H9 (cell line): ENCODE measurements at regions not wholly inside any gene's neighbourhood (a gene's known extent, or its start where the extent isn't known, plus 50 kb on each side); places are given as distances from the start of the nearest gene placed in this dataset.

Experiments used
- DNase-seq: peaks from one replicate; pipeline ENCODE4 v3.0.0-alpha.2; 2017
- H2AFZ ChIP-seq: one replicate; pipeline ENCODE4 v1.6.1; 2013; ENCODE audit warnings: mild to moderate bottlenecking, low read length, control low read depth, moderate library complexity
- H2AK5ac ChIP-seq: 2 replicates; pipeline ENCODE4 v1.6.1; 2013; ENCODE audit warnings: low read length, control low read depth, mixed read lengths; ENCODE audit not compliant: insufficient read length
- H2BK120ac ChIP-seq: one replicate; pipeline ENCODE4 v1.6.1; 2013; ENCODE audit warnings: low read depth, mild to moderate bottlenecking, low read length, control low read depth, inconsistent platforms; ENCODE audit not compliant: poor library complexity, severe bottlenecking
- H2BK12ac ChIP-seq: 2 replicates; pipeline ENCODE4 v1.6.1; 2013; ENCODE audit warnings: low read length, control low read depth, mixed read lengths, low read depth; ENCODE audit not compliant: insufficient read length
- H2BK15ac ChIP-seq: 2 replicates; pipeline ENCODE4 v1.6.1; 2013; ENCODE audit warnings: low read depth, low read length, control low read depth
- H2BK20ac ChIP-seq: one replicate; pipeline ENCODE4 v1.6.1; 2013; ENCODE audit warnings: low read depth, mild to moderate bottlenecking, low read length, control low read depth, inconsistent platforms; ENCODE audit not compliant: poor library complexity, severe bottlenecking
- H2BK5ac ChIP-seq: 2 replicates; pipeline ENCODE4 v1.6.1; 2013; ENCODE audit warnings: low read length, control low read depth, mixed read lengths; ENCODE audit not compliant: insufficient read length
- H3K14ac ChIP-seq: 2 replicates; pipeline ENCODE4 v1.6.1; 2013; ENCODE audit warnings: low read length, control low read depth; ENCODE audit not compliant: insufficient read depth
- H3K18ac ChIP-seq: 2 replicates; pipeline ENCODE4 v1.6.1; 2013; ENCODE audit warnings: low read depth, mild to moderate bottlenecking, mixed read lengths, low read length, control low read depth; ENCODE audit not compliant: insufficient read length
- H3K23ac ChIP-seq: 2 replicates; pipeline ENCODE4 v1.6.1; 2013; ENCODE audit warnings: low read length, control low read depth, mixed read lengths, low read depth; ENCODE audit not compliant: insufficient read length
- H3K23me2 ChIP-seq: 2 replicates; pipeline ENCODE4 v1.6.1; 2013; ENCODE audit warnings: low read depth, mild to moderate bottlenecking, mixed read lengths, low read length, control low read depth; ENCODE audit not compliant: insufficient read length, poor library complexity, severe bottlenecking
- H3K27ac ChIP-seq: 2 replicates; pipeline ENCODE4 v1.5.1; 2013; ENCODE audit warnings: low read length, control low read depth, mixed read lengths, low read depth; ENCODE audit not compliant: insufficient read length
- H3K27me3 ChIP-seq: 2 replicates; pipeline ENCODE4 v1.6.1; 2013; ENCODE audit warnings: low read length, control low read depth, inconsistent platforms; ENCODE audit not compliant: insufficient read depth
- H3K4ac ChIP-seq: 2 replicates; pipeline ENCODE4 v1.6.1; 2013; ENCODE audit warnings: low read depth, mild to moderate bottlenecking, control low read depth, inconsistent platforms, low read length, moderate library complexity
- H3K4me1 ChIP-seq: 2 replicates; pipeline ENCODE4 v1.6.1; 2013; ENCODE audit warnings: low read length, control low read depth, inconsistent platforms; ENCODE audit not compliant: insufficient read depth
- H3K4me2 ChIP-seq: 2 replicates; pipeline ENCODE4 v1.6.1; 2013; ENCODE audit warnings: low read length, control low read depth, mixed read lengths; ENCODE audit not compliant: insufficient read length, insufficient read depth
- H3K56ac ChIP-seq: 2 replicates; pipeline ENCODE4 v1.6.1; 2013; ENCODE audit warnings: low read depth, mild to moderate bottlenecking, mixed read lengths, low read length, control low read depth; ENCODE audit not compliant: insufficient read length
- H3K79me1 ChIP-seq: 2 replicates; pipeline ENCODE4 v1.6.1; 2013; ENCODE audit warnings: low read depth, mild to moderate bottlenecking, moderate library complexity, low read length, control low read depth, inconsistent platforms; ENCODE audit not compliant: insufficient read depth, poor library complexity, severe bottlenecking
- H3K79me2 ChIP-seq: 2 replicates; pipeline ENCODE4 v1.6.1; 2013; ENCODE audit warnings: low read length, control low read depth, inconsistent platforms; ENCODE audit not compliant: insufficient read depth
- H3K9ac ChIP-seq: 2 replicates; pipeline ENCODE4 v1.6.1; 2013; ENCODE audit warnings: low read length, control low read depth, mixed read lengths; ENCODE audit not compliant: insufficient read length; ENCODE audit errors: extremely low read depth
- H3K9me3 ChIP-seq: one replicate; pipeline ENCODE4 v1.6.1; 2013; ENCODE audit warnings: low read depth, low read length, inconsistent platforms; ENCODE audit not compliant: control insufficient read depth
- H3T11ph ChIP-seq: one replicate; pipeline ENCODE4 v1.6.1; 2013; ENCODE audit warnings: mild to moderate bottlenecking, low read length, control low read depth, inconsistent platforms
- H4K20me1 ChIP-seq: one replicate; pipeline ENCODE4 v1.6.1; 2013; ENCODE audit not compliant: control insufficient read depth, insufficient read length, insufficient read depth
- H4K5ac ChIP-seq: 2 replicates; pipeline ENCODE4 v1.6.1; 2013; ENCODE audit warnings: low read depth, mild to moderate bottlenecking, mixed read lengths, low read length, control low read depth; ENCODE audit not compliant: insufficient read length
- H4K8ac ChIP-seq: replicated peaks from 2 replicates; pipeline ENCODE4 v1.6.1; 2013; ENCODE audit warnings: low read length, control low read depth, mixed read lengths, low read depth; ENCODE audit not compliant: insufficient read length
- H4K91ac ChIP-seq: 2 replicates; pipeline ENCODE4 v1.6.1; 2013; ENCODE audit warnings: low read depth, mild to moderate bottlenecking, moderate library complexity, mixed read lengths, low read length, control low read depth; ENCODE audit not compliant: insufficient read length
- H3K27ac Mint-ChIP-seq, 3 experiments: 2 replicates in 2 of 3; 3 replicates in 1 of 3; pipeline ENCODE4 v1.8.0; 2020 to 2021; ENCODE audit warnings: mixed read lengths in 3 of 3, mild to moderate bottlenecking in 1 of 3, moderate library complexity in 1 of 3
- H3K27me3 Mint-ChIP-seq: 2 replicates; pipeline ENCODE4 v1.8.0; 2021; ENCODE audit warnings: low read depth, mild to moderate bottlenecking, moderate library complexity, mixed read lengths
- H3K36me3 Mint-ChIP-seq, 3 experiments: 2 replicates in 2 of 3; 3 replicates in 1 of 3; pipeline ENCODE4 v1.8.0; 2020 to 2021; ENCODE audit warnings: low read depth in 3 of 3, mixed read lengths in 3 of 3; ENCODE audit not compliant: insufficient read depth in 1 of 3
- H3K4me1 Mint-ChIP-seq, 2 experiments: 2 replicates each; pipeline ENCODE4 v1.8.0; 2020; ENCODE audit warnings: mixed read lengths in 2 of 2
- H3K4me3 Mint-ChIP-seq, 2 experiments: 2 replicates in 1 of 2; 3 replicates in 1 of 2; pipeline ENCODE4 v1.8.0; 2020 to 2021; ENCODE audit warnings: mild to moderate bottlenecking in 2 of 2, mixed read lengths in 2 of 2, moderate library complexity in 1 of 2
- H3K9me3 Mint-ChIP-seq, 2 experiments: 2 replicates in 1 of 2; 3 replicates in 1 of 2; pipeline ENCODE4 v1.8.0; 2020; ENCODE audit warnings: mild to moderate bottlenecking in 2 of 2, mixed read lengths in 2 of 2, moderate library complexity in 1 of 2
- WGBS: extraction: QIAGEN DNeasy Blood & Tissue Kit; methylation state at CpG from one replicate; pipeline ENCODE4 v1.1.7; 2013; ENCODE audit warnings: missing lambda C conversion rate, low lambda C conversion rate, mixed read lengths; ENCODE audit not compliant: insufficient read length; ENCODE audit errors: extremely low coverage; 5-methylcytosine and 5-hydroxymethylcytosine counted together
- TF ChIP-seq, protein P1 (sequence below): fragments of 200-600 bp; sonication (generic); conservative IDR thresholded peaks from 3 replicates; pipeline ENCODE4 v1.8.0; 2021; ENCODE audit warnings: antibody characterized with exemption, mild to moderate bottlenecking

DNA sequence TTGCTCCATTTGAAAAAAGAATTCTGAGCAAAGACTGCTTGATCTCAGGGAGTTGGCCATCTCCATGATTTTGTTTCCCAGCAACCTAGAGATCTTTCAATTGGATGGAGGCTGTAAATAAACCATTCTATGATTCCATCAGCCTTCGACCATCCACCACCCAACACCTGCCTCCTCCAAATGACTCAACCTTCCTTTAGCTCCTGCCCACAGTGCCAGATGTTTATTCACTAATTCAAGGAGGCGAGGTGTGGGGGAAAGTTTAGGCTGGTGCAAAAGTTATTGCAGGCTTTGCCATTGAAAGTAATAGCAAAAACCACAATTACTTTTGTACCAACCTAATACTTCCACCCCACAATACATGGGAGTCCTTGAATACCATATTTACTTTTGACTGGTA is 327.5 kb downstream of the CAAP1 start:
- Histone ChIP-seq H3K9me3 (no peaks in the 10 kb centered on the region), H2BK12ac (no peak overlapping the region), H2BK5ac (no peak overlapping the region), H2AFZ (no peak overlapping the region), H3K79me2 (no peaks in the 10 kb centered on the region), H3K23me2 (no peaks in the 10 kb centered on the region), H3K27me3 (no peaks in the 10 kb centered on the region), H3K4me2 (no peak overlapping the region), H3K4ac (no peak overlapping the region), H3T11ph (no peak overlapping the region), H3K14ac (no peak overlapping the region), H2BK15ac (no peak overlapping the region), H2BK120ac (no peak overlapping the region), H3K56ac (no peak overlapping the region), H4K8ac (no peak overlapping the region), H4K91ac (no peak overlapping the region), H3K23ac (no peak overlapping the region), H3K79me1 (no peaks in the 10 kb centered on the region), H2AK5ac (no peak overlapping the region), H4K20me1 (no peaks in the 10 kb centered on the region), H2BK20ac (no peak overlapping the region), H3K4me1 (no peaks in the 10 kb centered on the region), H3K27ac (no peak overlapping the region), H4K5ac (no peak overlapping the region), H3K9ac (no peak overlapping the region), H3K18ac (no peak overlapping the region)
- no CpG with 5 or more reads among the region's 2 CpGs for WGBS
- H3K4me3 Mint-ChIP-seq = no peak overlapping the region
- no peak overlapping the region for H3K27ac Mint-ChIP-seq
- H3K4me1 Mint-ChIP-seq = no peaks in the 10 kb centered on the region
- DNase-seq = no peak
- no peaks in the 10 kb centered on the region for H3K27me3 Mint-ChIP-seq
- TF ChIP-seq, protein P1, sequence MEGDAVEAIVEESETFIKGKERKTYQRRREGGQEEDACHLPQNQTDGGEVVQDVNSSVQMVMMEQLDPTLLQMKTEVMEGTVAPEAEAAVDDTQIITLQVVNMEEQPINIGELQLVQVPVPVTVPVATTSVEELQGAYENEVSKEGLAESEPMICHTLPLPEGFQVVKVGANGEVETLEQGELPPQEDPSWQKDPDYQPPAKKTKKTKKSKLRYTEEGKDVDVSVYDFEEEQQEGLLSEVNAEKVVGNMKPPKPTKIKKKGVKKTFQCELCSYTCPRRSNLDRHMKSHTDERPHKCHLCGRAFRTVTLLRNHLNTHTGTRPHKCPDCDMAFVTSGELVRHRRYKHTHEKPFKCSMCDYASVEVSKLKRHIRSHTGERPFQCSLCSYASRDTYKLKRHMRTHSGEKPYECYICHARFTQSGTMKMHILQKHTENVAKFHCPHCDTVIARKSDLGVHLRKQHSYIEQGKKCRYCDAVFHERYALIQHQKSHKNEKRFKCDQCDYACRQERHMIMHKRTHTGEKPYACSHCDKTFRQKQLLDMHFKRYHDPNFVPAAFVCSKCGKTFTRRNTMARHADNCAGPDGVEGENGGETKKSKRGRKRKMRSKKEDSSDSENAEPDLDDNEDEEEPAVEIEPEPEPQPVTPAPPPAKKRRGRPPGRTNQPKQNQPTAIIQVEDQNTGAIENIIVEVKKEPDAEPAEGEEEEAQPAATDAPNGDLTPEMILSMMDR = no peak
- H3K9me3 Mint-ChIP-seq = peaks cover 0 to 5% of the 10 kb centered on the region in 2 experiments; a peak in 2 of 5 replicates
- no peaks in the 10 kb centered on the region; a peak in 1 of 7 replicates for H3K36me3 Mint-ChIP-seq
